IMR-90 (cell line): ENCODE measurements at regions not wholly inside any gene's neighbourhood (a gene's known extent, or its start where the extent isn't known, plus 50 kb on each side); places are given as distances from the start of the nearest gene placed in this dataset.

Experiments
- ATAC-seq: fragments of 200-7000 bp; cut with Tn5 transposase; 2 replicates; pipeline ENCODE4 v1.9.1; 2020; ENCODE audit warnings: low read depth, mild to moderate bottlenecking, moderate library complexity
- BruUV-seq: library from RNA; stranded (reverse); fragments of 400-500 nt; replicated peaks from 2 replicates; lab custom pipeline; 2021; lab: Mats Ljungman, UMichigan
- CTCF ChIA-PET: fragments of 300-600 bp; formaldehyde crosslinking; extraction: SDS; loops from one replicate; lab custom pipeline; 2021; ENCODE audit warnings: antibody characterized with exemption; lab: Yijun Ruan, JAX
- POLR2A ChIA-PET: fragments of 300-600 bp; sonication (Branson Sonifier 250); formaldehyde crosslinking; loops from one replicate; lab custom pipeline; 2022; ENCODE audit warnings: antibody characterized with exemption; ENCODE audit not compliant: unreplicated experiment; lab: Charles Lee
- DNase-seq: peaks from one replicate; pipeline ENCODE4 v3.0.0; 2013
- H2AFZ ChIP-seq: replicated peaks from 2 replicates; pipeline ENCODE3; 2013; ENCODE audit warnings: low read length, mild to moderate bottlenecking; ENCODE audit not compliant: poor library complexity
- H2AK5ac ChIP-seq: 2 replicates; pipeline ENCODE4 v1.6.1; 2013; ENCODE audit warnings: low read depth, low read length, inconsistent platforms
- H2AK9ac ChIP-seq: replicated peaks from 2 replicates; pipeline ENCODE3; 2013; ENCODE audit warnings: mild to moderate bottlenecking, low read depth, low read length, moderate library complexity; ENCODE audit not compliant: poor library complexity
- H2BK120ac ChIP-seq: 2 replicates; pipeline ENCODE4 v1.6.1; 2013; ENCODE audit warnings: low read depth, low read length, inconsistent platforms
- H2BK15ac ChIP-seq: 3 replicates; pipeline ENCODE4 v1.6.1; 2013; ENCODE audit warnings: low read depth, low read length, inconsistent platforms
- H2BK20ac ChIP-seq: 2 replicates; pipeline ENCODE4 v1.6.1; 2013; ENCODE audit warnings: low read depth, mild to moderate bottlenecking, inconsistent platforms, low read length, moderate library complexity
- H2BK5ac ChIP-seq: 2 replicates; pipeline ENCODE4 v1.6.1; 2013; ENCODE audit warnings: mild to moderate bottlenecking, low read depth, low read length, inconsistent platforms; ENCODE audit not compliant: poor library complexity, severe bottlenecking
- H3K14ac ChIP-seq: replicated peaks from 2 replicates; pipeline ENCODE4 v1.6.1; 2013; ENCODE audit warnings: low read depth, low read length, inconsistent platforms
- H3K18ac ChIP-seq: 2 replicates; pipeline ENCODE4 v1.6.1; 2013; ENCODE audit warnings: low read depth, low read length, control low read depth
- H3K23ac ChIP-seq: 2 replicates; pipeline ENCODE4 v1.6.1; 2013; ENCODE audit warnings: low read depth, low read length, inconsistent platforms
- H3K27ac ChIP-seq: 2 replicates; pipeline ENCODE4 v1.5.1; 2013; ENCODE audit warnings: mild to moderate bottlenecking, control low read depth, low read length; ENCODE audit not compliant: insufficient read depth
- H3K27me3 ChIP-seq: 2 replicates; pipeline ENCODE4 v1.6.1; 2013; ENCODE audit warnings: low read length; ENCODE audit not compliant: control insufficient read depth, insufficient read depth
- H3K36me3 ChIP-seq: 2 replicates; pipeline ENCODE4 v1.6.1; 2013; ENCODE audit warnings: low read length, mixed read lengths; ENCODE audit not compliant: control insufficient read depth, insufficient read depth
- H3K4ac ChIP-seq: 2 replicates; pipeline ENCODE4 v1.6.1; 2013; ENCODE audit warnings: low read depth, low read length, inconsistent platforms
- H3K4me1 ChIP-seq: 2 replicates; pipeline ENCODE4 v1.6.1; 2013; ENCODE audit warnings: low read length, mixed read lengths; ENCODE audit not compliant: control insufficient read depth, insufficient read depth
- H3K4me2 ChIP-seq: 2 replicates; pipeline ENCODE4 v1.6.1; 2013; ENCODE audit warnings: low read depth, mild to moderate bottlenecking, control low read depth, low read length, moderate library complexity
- H3K4me3 ChIP-seq: 2 replicates; pipeline ENCODE4 v1.5.1; 2013; ENCODE audit warnings: low read depth, mild to moderate bottlenecking, control low read depth, low read length, moderate library complexity; ENCODE audit not compliant: insufficient read depth
- H3K56ac ChIP-seq: 2 replicates; pipeline ENCODE4 v1.6.1; 2013; ENCODE audit warnings: low read length, inconsistent platforms; ENCODE audit not compliant: insufficient read depth; ENCODE audit errors: extremely low read depth
- H3K79me1 ChIP-seq, 2 experiments: 2 replicates each; pipeline ENCODE4 v1.6.1; 2013; ENCODE audit warnings: low read length in 2 of 2, inconsistent platforms in 1 of 2, low read depth in 1 of 2
- H3K9ac ChIP-seq: 2 replicates; pipeline ENCODE4 v1.6.1; 2013; ENCODE audit warnings: low read depth, low read length, control low read depth
- H3K9me1 ChIP-seq: 2 replicates; pipeline ENCODE4 v1.6.1; 2013; ENCODE audit warnings: low read length, inconsistent platforms; ENCODE audit not compliant: insufficient read depth
- H3K9me3 ChIP-seq: 2 replicates; pipeline ENCODE4 v1.6.1; 2013; ENCODE audit warnings: low read length; ENCODE audit not compliant: control insufficient read depth, insufficient read depth
- H4K20me1 ChIP-seq: 2 replicates; pipeline ENCODE4 v1.6.1; 2013; ENCODE audit warnings: low read length, inconsistent platforms; ENCODE audit not compliant: insufficient read depth
- H4K5ac ChIP-seq: 2 replicates; pipeline ENCODE4 v1.6.1; 2013; ENCODE audit warnings: mild to moderate bottlenecking, low read depth, low read length, control low read depth
- H4K8ac ChIP-seq, 2 experiments: 2 replicates each; pipeline ENCODE4 v1.6.1; 2013; ENCODE audit warnings: low read depth in 2 of 2, low read length in 2 of 2, control low read depth in 1 of 2, inconsistent platforms in 1 of 2
- H4K91ac ChIP-seq: 2 replicates; pipeline ENCODE4 v1.6.1; 2013; ENCODE audit warnings: low read depth, low read length, inconsistent platforms; ENCODE audit not compliant: insufficient read depth
- MAFK ChIP-seq: IDR thresholded peaks from 2 replicates; pipeline ENCODE4 v1.6.1; 2012; ENCODE audit warnings: low read depth, low read length, improper control_type of control experiment
- MXI1 ChIP-seq: IDR thresholded peaks from 2 replicates; pipeline ENCODE4 v1.6.1; 2012; ENCODE audit warnings: low read depth, mild to moderate bottlenecking, low read length, moderate library complexity, borderline replicate concordance
- NFE2L2 ChIP-seq: fragments of 150-350 bp; IDR thresholded peaks from 2 replicates; pipeline ENCODE4 v1.6.1; 2016; ENCODE audit warnings: low read depth, mild to moderate bottlenecking, low read length
- RFX5 ChIP-seq: IDR thresholded peaks from 2 replicates; pipeline ENCODE4 v1.8.0; 2012; ENCODE audit warnings: low read depth, mild to moderate bottlenecking, low read length, moderate library complexity
- WGBS, 2 experiments: methylation state at CpG; one replicate each; pipeline versions ENCODE4 v1.1.5 to v1.1.7; 2013; ENCODE audit warnings: missing lambda C conversion rate in 2 of 2; ENCODE audit not compliant: insufficient read length in 1 of 2; ENCODE audit errors: extremely low coverage in 2 of 2; 5-methylcytosine and 5-hydroxymethylcytosine counted together
- dilution Hi-C: fragments of 300-500 bp; cut with HindIII; formaldehyde crosslinking; loops from one replicate; pipeline ENCODE4 v1.14.3; 2018; ENCODE audit warnings: low sequenced_read_pairs; ENCODE audit not compliant: unreplicated experiment
- in situ Hi-C: fragments of 300-500 bp; cut with MboI; formaldehyde crosslinking; loops from 3 replicates; pipeline ENCODE4 v1.14.3; 2019; ENCODE audit warnings: low sequenced_read_pairs, inconsistent platforms, mixed read lengths
- intact Hi-C: fragments of 100-400 bp; cut with micrococcal nuclease; formaldehyde crosslinking; loops from 2 replicates; pipeline ENCODE4 v1.10.0; 2022

- BruUV-seq = no TSS peak
Observed at GRCh38 chr13:44236801-44237207, 136.8 kb upstream of the SERP2 start.

More at GRCh38 chr13:44236801-44237207, 136.8 kb upstream of the SERP2 start:
- 35% methylated on average over 4 of the region's 5 CpGs; no CpG with 5 or more reads in 1 of the 2 experiments for WGBS, 2 experiments
- Histone ChIP-seq H3K4ac (peak overlapping the region; percentile 77), H2BK15ac (peak overlapping the region; percentile 85; the same call in 2 of the 3 replicates), H3K79me1 (no peaks in the 10 kb centered on the region), H2AK5ac (peak overlapping the region; percentile 80), H4K5ac (0 out of 2 replicates have a peak overlapping the region, but pooled peaks have one; percentile 3), H3K18ac (peak overlapping the region; percentile 40), H3K4me3 (no peak overlapping the region), H3K27me3 (no peaks in the 10 kb centered on the region), H4K20me1 (peaks cover 4% of the 10 kb centered on the region), H3K4me2 (0 out of 2 replicates have a peak overlapping the region, but pooled peaks have one; percentile 8), H3K56ac (0 out of 2 replicates have a peak overlapping the region, but pooled peaks have one; percentile 0), H2BK5ac (no peak overlapping the region), H3K9ac (no peak overlapping the region), H3K9me1 (peaks cover 16% of the 10 kb centered on the region), H2AK9ac (no peak overlapping the region), H2AFZ (no peak overlapping the region), H3K27ac (peak overlapping the region; percentile 0; the same call in 1 of the 2 replicates), H4K8ac (peak overlapping the region in 1 of 2 experiments; percentile 32; a peak in 1 of 4 replicates), H4K91ac (no peak overlapping the region; the same call in 1 of the 2 replicates), H3K9me3 (no peaks in the 10 kb centered on the region), H3K23ac (peak overlapping the region; percentile 87), H2BK120ac (peak overlapping the region; percentile 69), H3K36me3 (no peaks in the 10 kb centered on the region), H3K4me1 (peaks cover 13% of the 10 kb centered on the region), H3K14ac (peak overlapping the region; percentile 84), H2BK20ac (peak overlapping the region; percentile 53)
- no peak for ATAC-seq
- no peak for TF ChIP-seq RFX5
- 0 out of 2 replicates have a peak, but pooled peaks have one; percentile 0 for TF ChIP-seq NFE2L2
- TF ChIP-seq MXI1 = no peak
- TF ChIP-seq MAFK = no peak
- dilution Hi-C loops (no loop called here), intact Hi-C loops (loop anchor here (10.0 kb wide), 1 partner anchor 182 kb away; no protein-coding TSS in a partner anchor), in situ Hi-C loops (loop anchor here (10.0 kb wide), 1 partner anchor 198 kb away; no protein-coding TSS in a partner anchor)
- DNase-seq = no peak
- ChIA-PET POLR2A (no interaction called here), CTCF (no interaction called here)
